ENCODE measurements at regions not wholly inside any gene's neighbourhood (a gene's known extent, or its start where the extent isn't known, plus 50 kb on each side); places are given as distances from the start of the nearest gene placed in this dataset.

GRCh38 chr10:44856696-44857095 lies 54.4 kb upstream of the TMEM72 start:
- DNase-seq (ENCODE audit: low spot score) = no peak

DNA sequence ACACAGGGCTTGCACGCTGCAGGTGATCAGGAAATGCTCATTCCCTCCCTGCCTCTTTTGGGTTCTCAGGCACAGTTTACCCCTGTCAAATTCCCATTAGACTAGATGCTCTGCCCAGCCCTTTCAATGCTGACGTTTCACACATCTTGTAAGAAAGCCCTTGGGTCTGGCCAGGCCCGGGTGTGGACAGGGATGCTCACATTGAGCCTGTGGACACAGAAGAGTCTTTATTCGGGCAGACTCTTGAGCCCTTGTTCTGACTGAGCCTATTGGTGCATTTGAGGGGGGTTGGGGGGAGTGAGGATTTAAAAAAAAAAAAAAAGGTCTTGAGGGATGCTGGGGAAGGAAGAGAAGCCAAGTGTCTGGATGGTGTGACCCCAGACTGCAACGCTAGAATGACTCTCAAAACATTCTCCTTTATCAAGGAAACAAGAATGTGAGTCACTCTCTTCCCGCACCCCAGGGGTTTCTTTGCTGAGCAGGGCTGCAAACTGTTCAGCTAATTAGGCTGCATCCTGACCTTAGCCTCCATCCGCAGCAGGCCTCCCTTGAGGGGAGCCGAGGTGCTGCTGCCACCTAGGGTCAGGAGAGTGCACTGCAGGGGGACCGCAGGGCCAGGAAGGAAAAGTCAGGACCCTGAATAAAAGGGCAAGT lies 53.6 kb upstream of the TMEM72 start:
- DNase-seq (ENCODE audit: low spot score) = peak; percentile 48

GRCh38 chr10:44858017-44858371 lies 53.1 kb upstream of the TMEM72 start:
- no peak for DNase-seq (ENCODE audit: low spot score)

GRCh38 chr10:44858988-44859387 lies 52.1 kb upstream of the TMEM72 start:
- DNase-seq (ENCODE audit: low spot score) = no peak

GRCh38 chr10:44859546-44860285 lies 51.4 kb upstream of the TMEM72 start:
- DNase-seq (ENCODE audit: low spot score) = no peak

DNA sequence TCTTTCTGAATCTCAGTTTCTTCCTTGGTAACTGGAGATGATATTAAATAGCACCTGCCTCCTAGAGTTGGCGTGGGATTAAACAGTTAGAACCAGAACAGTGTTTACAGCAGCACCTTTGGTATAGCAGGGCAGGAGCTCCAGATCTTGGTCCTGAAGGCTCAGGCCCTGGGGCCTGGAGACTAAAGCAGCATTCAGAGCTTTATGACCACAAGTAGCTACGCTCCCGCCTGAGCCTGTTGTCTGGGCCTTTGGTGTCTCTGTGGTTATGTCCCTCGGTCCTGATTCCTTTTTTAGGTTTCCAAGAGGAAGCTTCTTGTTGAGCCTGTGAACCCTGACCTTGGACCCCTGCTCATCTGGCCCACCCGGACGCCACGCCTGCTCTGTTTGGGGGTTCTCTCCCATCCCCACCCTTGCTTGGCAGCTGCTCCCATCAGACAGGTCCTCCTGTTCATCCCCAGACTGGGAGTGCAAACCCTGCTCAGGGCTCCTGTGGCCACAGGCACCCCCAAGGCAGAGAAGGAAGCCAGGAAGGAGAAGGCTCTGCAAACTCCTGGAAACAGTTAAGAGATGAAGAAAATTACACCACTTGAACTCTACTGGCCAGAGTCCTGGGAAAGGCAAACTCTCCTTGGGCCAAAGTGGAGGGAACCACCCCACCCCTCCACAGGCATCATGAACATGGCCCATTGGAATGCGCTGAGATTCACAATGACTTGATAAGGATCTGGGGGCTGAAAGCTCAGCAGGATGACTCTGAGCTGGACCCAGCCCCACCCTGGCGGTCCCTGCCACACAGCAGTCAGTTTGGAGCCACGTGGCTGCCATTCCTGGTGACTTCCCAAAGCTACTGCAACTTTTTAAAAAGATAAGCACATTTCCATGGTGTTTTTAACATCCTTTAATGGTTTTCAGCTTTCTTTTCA lies 50.1 kb upstream of the TMEM72 start:
- no peak for DNase-seq (ENCODE audit: low spot score)
